Fibroblast of mammary gland (primary cell): ENCODE measurements at regions not wholly inside any gene's neighbourhood (a gene's known extent, or its start where the extent isn't known, plus 50 kb on each side); places are given as distances from the start of the nearest gene placed in this dataset.
A peak's percentile ranks its signal among the peaks of the same experiment; 100 is the strongest.

Source experiments
- DNase-seq: peaks from one replicate; pipeline ENCODE4 v3.0.0-alpha.2; 2010; ENCODE audit warnings: low read depth
- H3K4me3 ChIP-seq: 2 replicates; pipeline ENCODE4 v1.5.1; 2011; ENCODE audit warnings: low read depth, mild to moderate bottlenecking, low read length, moderate library complexity; ENCODE audit not compliant: control insufficient read depth
- TF ChIP-seq, protein P1 (sequence below): conservative IDR thresholded peaks from 2 replicates; pipeline ENCODE4 v1.5.1; 2011; ENCODE audit warnings: low read depth, low read length, inconsistent platforms; ENCODE audit not compliant: control insufficient read depth, insufficient read depth

DNA sequence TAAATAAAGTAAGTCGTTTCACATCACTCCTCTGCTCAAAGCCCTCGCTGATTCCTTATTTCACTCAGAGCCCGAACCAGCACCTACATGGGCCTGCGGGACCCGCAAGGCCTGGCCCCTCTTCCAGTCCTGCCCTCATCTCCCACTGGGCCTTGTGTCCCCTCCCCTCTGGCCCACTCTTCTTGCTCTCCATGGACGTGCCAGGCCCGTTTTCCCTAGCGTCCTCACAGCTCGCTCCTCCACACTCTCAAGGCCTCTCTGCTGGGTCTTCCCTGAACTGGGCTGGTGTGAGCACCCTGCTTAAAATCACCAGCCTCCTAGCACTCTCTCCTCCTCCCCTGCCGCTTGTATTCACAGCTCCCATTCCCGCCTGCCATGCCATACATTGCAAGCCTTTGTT is 237.9 kb downstream of the FOXD2 start:
- H3K4me3 ChIP-seq: no peak overlapping the region
- DNase-seq: no peak
- TF ChIP-seq, protein P1, sequence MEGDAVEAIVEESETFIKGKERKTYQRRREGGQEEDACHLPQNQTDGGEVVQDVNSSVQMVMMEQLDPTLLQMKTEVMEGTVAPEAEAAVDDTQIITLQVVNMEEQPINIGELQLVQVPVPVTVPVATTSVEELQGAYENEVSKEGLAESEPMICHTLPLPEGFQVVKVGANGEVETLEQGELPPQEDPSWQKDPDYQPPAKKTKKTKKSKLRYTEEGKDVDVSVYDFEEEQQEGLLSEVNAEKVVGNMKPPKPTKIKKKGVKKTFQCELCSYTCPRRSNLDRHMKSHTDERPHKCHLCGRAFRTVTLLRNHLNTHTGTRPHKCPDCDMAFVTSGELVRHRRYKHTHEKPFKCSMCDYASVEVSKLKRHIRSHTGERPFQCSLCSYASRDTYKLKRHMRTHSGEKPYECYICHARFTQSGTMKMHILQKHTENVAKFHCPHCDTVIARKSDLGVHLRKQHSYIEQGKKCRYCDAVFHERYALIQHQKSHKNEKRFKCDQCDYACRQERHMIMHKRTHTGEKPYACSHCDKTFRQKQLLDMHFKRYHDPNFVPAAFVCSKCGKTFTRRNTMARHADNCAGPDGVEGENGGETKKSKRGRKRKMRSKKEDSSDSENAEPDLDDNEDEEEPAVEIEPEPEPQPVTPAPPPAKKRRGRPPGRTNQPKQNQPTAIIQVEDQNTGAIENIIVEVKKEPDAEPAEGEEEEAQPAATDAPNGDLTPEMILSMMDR: no peak

GRCh38 chr1:47676311-47677054 is 238.6 kb downstream of the FOXD2 start:
- H3K4me3 ChIP-seq: no peak overlapping the region
- TF ChIP-seq, protein P1: no peak
- DNase-seq: no peak

GRCh38 chr1:47677241-47677940 is 239.5 kb downstream of the FOXD2 start:
- DNase-seq: no peak
- no peak overlapping the region for H3K4me3 ChIP-seq
- TF ChIP-seq, protein P1: no peak

GRCh38 chr1:47678464-47678980 is 240.7 kb downstream of the FOXD2 start:
- TF ChIP-seq, protein P1: no peak
- H3K4me3 ChIP-seq: no peak overlapping the region
- DNase-seq: no peak

DNA sequence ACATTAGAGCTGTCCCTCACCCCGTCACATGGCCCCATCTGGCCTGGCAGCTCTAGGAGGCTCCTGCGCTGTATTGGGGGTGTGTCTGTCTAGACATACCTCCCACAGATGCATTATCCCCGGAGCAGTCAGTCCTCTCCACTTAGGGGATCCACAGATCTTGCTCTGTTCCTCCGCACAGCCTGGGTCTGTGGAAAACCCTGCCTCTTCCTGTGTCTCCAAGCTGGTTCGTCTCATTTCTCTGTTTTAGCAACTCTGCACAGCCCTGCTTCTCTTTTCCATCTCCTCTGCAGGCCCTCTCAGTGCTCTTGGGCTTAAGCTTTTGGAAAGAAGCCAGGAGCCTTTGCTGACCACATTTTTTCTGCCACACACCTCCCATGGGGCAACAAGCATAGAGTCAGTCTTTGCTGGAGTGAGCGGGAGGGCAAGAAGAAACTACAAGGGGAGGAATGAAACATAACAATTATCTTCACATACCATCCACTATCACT is 241.5 kb downstream of the FOXD2 start:
- DNase-seq: peak; percentile 8
- TF ChIP-seq, protein P1: no peak
- no peak overlapping the region for H3K4me3 ChIP-seq

- no peak for DNase-seq
- TF ChIP-seq, protein P1: no peak
- H3K4me3 ChIP-seq: no peak overlapping the region
These were observed 242.0 kb downstream of the FOXD2 start for GRCh38 chr1:47679826-47680225.
